Endometrium (tissue), 2 donors: ENCODE measurements at regions not wholly inside any gene's neighbourhood (a gene's known extent, or its start where the extent isn't known, plus 50 kb on each side); places are given as distances from the start of the nearest gene placed in this dataset.

Experiments
- FAIRE-seq: peaks from 2 replicates; lab custom pipeline; 2012; peaks lifted over from hg19 to GRCh38; lab: Jason Lieb, UNC
- donor health status: control.
- donor health status: control.

DNA sequence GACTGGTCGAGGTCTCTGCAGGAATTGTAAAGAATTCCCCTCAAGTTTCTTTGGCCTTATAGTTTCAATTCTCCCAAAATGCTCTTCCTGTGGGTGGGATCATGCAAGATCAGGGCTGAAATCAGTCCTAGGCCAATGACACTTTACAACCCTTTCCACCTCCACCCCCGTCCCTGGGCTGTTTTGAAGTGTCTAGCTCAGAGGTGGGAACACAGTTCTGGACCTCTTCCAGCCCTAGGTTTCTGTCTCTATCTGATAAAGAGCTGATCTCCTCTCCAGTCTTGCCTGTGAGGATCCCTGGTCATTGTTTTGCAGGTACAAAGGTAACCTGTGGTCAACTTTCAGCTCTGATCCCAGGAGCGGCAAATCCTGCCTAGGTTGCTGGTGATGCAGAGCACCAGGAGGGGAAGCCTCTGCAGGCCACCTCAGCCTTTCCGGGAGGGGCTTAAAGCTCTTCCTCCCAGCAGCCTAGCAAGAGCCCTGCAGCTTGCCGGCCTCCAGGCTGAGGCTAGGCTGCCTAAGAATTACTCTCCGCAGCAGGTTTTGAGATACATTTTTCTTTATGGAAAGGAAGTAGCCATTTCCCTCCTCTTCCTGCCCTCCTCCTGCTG lies 69.8 kb upstream of the WIPF1 start:
- FAIRE-seq, result no peak

DNA sequence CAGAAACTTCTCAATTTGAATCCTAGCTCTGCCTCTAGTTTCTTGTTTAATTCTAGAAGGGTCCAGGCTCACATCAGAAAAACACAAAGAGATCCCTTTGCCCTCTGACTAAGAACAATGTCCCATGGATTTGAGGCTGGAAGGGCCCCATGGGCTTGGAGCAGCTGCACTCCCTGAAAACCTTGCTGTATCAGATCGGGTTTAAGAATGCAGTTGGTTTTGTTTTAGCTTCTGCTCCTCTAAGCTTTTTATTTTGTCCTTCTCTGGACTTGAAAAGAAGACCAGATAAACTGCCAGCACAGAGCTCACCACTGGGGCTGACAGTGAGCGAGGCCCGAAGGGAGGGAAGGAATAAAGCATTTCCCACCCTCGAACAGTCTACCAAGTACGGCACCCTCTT lies 69.2 kb upstream of the WIPF1 start:
- no peak for FAIRE-seq

DNA sequence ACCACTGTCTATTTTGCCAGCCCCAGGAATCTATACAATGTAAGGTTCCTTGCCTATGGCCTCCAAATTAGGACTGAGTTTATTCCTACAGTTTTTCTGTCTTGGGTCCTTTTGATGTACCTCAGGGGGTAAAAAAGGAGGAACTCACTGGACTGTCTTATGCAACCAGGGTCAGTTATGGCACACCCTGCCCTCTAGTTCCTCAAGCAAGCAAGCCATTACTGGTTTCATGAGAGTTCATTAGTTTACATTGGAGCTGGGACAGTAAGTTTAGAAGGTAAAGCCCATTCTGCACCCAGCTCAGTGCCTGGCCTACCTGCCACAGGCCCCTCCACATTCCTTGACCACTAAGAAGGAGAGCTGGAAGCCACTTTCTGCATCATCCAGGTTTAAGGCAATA lies 68.7 kb upstream of the WIPF1 start:
- no peak for FAIRE-seq

DNA sequence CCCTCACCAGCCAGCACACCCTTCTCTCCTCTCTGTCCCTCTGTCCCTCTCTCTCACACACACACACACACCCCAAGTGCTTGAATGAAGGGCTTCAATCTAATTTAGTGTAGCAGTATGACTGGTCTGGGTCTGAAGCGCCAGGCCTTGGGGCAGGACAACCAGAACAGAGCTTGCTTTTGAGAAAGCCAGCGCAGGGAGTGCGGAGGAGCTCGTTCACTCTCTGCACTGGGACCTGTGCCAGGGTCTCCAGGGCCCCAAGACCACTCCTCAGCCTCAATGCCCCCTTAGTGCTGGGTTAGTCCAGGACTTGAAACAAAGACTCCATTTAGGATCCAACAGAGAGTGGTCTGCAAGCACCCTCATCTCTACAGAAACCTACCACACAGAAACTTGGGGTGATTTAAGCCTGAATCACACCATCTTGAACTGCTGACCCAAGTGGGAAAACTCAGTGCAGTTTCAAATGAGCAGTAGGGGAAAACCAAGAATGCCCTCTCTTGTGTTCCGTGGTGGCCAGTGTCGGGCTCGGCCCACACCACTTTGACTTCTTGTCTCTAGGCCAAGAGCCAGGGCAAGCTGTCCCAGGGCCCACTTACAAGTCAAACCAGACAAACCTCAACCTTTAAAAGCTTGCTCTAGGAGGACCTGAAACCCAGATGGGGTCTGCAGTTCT lies 66.6 kb upstream of the WIPF1 start:
- no peak for FAIRE-seq

DNA sequence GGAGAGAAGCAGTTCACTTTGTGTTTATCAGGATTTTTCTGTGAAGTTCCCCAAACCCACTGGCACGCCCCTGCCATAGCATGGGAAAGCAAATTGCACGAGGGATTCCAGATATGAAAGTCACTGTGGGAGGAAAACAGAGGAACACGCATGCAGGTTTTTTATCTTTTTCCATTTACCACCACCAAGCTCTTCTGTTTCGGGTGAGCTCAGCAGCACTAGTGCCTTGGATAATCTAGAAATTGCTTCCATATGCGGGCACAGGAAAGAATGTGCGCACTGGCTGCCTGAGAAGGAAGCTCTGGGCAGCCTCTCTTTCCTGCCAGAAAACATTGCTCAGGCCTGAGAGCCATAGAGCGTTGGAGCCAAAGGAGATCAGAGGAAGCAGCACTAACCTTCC lies 65.9 kb upstream of the WIPF1 start:
- FAIRE-seq, result no peak

DNA sequence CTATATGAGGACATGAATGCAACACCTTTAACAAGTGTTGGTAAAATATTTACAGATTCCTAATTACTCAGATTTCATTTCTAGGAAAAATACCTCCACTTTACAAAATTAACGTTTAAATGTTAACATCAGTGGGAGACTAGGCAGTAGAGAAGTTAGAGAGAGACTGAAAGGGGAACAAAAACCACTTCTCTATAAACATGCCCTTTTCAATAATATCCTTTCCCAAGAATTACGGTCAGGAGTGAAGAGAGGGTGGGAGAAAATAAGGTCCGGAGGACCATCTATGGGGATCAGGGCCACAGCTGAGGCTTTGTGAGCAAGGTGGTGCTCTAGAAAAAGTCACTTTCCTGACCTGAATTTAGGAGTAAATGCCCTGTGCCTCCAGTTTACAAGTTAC lies 65.3 kb upstream of the WIPF1 start:
- FAIRE-seq, result no peak

DNA sequence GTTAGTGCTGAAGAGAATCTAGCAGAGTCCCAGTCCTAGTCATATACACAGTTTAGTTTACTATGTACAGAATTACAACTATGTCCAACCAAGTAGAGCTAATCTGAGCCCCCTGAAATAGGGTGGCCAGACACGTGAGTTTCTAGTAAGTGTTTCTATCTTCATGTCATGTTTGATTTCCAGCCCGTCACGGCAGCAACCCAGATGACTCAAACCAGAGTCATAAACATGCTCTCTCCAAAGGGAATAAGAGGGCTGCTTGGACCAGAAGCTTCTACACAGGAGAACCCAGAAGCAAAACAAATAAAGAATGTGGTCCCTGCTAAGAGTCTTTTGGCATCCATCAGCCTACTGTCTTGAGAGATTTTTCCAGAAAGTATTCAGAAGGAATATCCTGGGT lies 64.9 kb upstream of the WIPF1 start:
- FAIRE-seq, result no peak

DNA sequence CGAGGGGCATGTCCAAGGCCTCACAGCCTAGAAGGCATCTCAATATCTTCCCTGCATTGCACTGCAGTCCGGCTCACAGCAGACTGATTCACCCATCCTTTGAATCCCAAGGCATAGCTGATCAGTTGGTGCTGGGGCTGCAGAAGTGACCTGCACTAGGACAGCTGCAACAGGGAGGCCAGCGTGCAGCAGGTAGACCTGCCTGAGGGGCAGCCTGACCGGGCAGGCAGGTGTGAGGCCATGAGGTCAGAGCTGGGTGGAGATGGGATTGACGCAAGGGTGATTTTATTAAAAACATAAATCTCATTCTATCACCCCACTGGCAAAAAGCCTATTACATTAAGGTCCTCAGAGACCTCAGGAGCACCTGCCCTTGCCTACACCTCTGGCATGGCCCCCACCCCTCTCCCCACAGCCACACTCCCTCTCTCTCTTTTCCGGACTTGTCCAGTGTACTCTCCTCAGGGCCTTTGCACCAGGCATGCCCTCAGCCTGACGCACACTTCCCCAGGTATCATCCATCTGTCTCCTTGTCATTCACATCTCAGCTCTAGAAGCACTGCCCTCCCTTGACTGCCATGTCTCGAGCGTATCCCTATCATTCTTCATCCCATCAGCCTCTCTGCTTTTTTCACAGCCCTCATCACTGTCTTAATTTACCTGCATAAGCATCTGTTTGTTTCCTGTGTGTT lies 63.5 kb upstream of the WIPF1 start:
- FAIRE-seq, result no peak

DNA sequence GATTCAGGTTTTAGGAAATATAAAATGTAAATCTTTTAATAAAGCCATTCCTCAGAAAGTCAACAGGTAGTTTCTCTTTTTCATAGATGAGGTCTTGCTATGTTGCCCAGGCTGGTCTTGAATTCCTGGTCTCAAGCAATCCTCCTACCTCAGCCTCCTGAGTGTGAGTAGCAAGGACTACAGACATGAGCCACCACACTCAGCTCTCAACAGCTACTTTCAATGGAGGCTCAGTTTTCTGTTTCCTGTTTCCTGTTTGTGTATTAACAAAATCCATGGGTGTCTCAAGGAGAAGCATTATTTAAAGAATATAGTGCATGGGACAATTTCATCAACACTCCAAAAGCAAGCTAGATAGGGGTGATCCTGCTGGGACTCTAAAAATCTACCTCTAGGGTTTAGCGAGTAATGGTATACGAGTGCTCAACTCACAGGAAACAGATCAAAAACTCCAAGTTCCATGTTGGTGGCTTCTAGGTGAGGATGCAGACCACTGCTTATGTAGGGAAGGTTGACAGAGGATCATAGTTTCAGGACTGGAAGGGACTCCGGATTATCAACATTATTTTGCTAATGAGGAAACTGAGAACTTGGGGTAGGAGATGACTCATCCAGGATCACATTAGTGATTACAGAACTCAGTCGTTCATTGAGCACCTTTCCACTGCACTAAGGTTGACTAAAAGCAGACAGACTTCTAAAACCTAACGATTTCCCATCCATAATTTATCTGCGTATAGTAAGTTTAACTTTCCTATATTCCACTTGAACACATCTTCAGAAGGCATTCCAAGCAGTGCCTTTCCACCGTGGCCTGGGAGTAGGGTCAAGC lies 61.7 kb upstream of the WIPF1 start:
- FAIRE-seq, result no peak

DNA sequence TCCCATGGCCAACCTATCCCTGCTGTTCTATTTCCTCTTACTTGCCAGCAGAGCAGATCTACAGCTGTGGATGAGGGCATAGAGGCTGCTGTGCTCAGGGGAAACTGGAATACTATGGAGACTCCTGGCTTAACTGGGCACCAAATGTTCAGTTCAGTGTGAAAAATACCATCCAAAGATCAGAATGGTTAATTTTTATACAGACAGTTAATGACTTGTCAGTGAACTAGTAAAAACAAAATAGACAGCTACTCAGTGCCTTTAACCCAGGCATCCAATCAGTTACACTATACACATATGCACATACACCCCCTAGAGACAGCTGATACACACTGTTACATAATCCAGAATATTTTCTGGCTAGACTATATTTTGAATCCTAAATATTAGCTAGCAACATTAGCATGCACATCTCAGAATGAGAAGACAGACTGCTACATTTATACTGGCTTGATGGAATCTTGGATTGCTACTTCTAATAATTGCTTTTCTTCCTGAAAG lies 59.1 kb upstream of the WIPF1 start:
- no peak for FAIRE-seq

DNA sequence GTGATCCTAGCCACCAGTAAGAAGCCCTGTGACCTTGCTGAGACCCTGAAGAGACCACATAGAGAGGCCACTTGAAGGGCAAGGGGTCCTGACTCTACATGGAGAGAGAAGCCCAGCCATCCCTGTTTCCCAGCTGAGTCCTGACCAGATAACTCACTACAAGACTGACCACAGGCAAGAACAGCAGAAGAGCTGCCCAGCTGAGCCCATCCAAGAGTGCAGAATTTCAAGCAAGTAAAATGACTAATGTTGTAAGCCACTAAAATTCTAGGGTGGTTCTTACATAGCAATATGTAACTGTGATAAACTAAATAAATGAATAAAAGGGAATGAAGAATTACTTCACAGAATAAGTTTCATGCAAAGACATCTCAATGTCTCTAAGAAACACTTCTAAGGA lies 58.4 kb upstream of the WIPF1 start:
- no peak for FAIRE-seq

DNA sequence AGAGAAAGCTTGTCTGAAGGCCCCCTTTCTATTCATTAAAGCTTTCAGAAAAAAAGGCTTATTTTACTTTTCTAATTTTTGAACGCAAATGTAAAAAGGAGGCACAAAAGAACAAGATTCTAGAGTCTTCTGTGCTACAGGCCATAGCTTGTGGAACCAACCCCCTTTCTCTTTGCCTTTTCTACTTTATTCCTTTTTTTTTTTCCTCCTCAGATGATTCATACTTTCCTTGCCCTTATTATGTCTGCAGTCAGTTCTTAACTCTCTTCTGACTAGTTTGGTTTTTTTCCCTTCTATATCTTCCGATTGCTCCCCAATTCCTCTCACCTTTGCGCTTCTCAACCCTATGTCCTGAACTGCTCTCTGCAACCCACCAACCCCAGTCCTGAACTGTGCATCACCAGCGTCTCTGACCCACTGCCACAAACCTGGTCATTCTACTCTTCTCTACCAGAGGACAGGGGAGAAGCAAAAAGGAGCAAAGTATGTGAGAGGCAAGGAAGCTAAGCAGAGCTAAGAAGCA lies 56.9 kb upstream of the WIPF1 start:
- no peak for FAIRE-seq

DNA sequence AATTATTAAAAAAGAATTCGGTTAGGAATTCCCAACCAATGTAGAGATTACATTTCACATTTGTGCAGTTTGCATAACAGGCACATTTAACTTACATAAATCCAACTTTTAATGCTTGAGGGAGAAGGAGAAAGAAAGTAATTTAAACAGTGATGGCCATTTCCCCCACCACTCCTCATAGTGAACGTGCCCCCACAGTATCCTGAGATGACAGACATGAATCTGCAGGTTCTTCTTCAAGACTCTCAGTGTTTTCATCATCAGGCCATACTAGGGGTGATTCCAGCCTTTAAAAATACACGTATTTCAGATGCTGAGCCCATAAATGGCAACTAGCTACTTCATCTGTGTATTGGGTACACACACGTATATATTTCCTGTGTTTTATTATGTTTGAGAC lies 51.3 kb upstream of the WIPF1 start:
- FAIRE-seq, result no peak
